OCI-LY3 (cell line): ENCODE measurements at regions not wholly inside any gene's neighbourhood (a gene's known extent, or its start where the extent isn't known, plus 50 kb on each side); places are given as distances from the start of the nearest gene placed in this dataset.

Experiments used
- CTCF ChIP-seq: fragments of 200-600, 300-600 bp; sonication (generic); IDR thresholded peaks from 2 replicates; pipeline ENCODE4 v1.5.1; 2014; ENCODE audit warnings: antibody characterized with exemption, low read length, low read depth
- EZH2phosphoT487 ChIP-seq: fragments of 200-600 bp; shearing (Covaris generic); IDR thresholded peaks from 2 replicates; pipeline ENCODE4 v1.6.1; 2018; ENCODE audit warnings: antibody characterized with exemption, mixed run types, low read depth

DNA sequence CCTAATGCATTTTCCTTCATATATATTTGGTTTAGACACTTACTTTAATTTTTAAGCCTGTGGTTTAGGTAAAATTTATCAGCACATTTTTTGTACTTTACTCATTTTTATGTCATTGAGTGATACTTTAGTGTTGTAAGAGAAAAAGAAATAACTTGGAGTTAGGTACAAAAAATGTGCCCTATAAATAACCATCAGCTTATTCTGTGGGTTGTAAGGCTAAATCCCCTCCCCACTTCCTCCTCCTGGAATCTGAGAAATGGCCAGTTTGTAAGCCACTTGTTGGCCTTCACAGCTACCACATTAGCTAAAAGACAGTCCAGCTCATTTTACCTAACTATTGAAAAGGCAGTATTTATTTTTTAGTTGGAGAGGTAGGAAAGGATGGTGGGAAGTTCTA, 576.3 kb downstream of the PKHD1 start:
- TF ChIP-seq CTCF = no peak
- no peak for TF ChIP-seq EZH2phosphoT487
